Fibroblast of lung (primary cell): ENCODE measurements at regions not wholly inside any gene's neighbourhood (a gene's known extent, or its start where the extent isn't known, plus 50 kb on each side); places are given as distances from the start of the nearest gene placed in this dataset.

Experiments used
- EZH2 ChIP-seq: IDR thresholded peaks from 2 replicates; pipeline ENCODE4 v1.5.1; 2012; ENCODE audit warnings: low read length, control low read depth, mild to moderate bottlenecking; ENCODE audit errors: missing control alignments
- TF ChIP-seq, protein P1 (sequence below), 2 donors: IDR thresholded peaks in 1 of 2; conservative IDR thresholded peaks in 1 of 2; 1 replicate in 1 of 2; 2 replicates in 1 of 2; pipeline ENCODE4 v1.5.1; 2011 to 2012; ENCODE audit warnings: low read length in 2 of 2, control low read depth in 1 of 2, inconsistent platforms in 1 of 2, low read depth in 1 of 2, mild to moderate bottlenecking in 1 of 2

GRCh38 chr1:81270051-81270450 is 530.7 kb upstream of the ADGRL2 start:
- TF ChIP-seq, protein P1, sequence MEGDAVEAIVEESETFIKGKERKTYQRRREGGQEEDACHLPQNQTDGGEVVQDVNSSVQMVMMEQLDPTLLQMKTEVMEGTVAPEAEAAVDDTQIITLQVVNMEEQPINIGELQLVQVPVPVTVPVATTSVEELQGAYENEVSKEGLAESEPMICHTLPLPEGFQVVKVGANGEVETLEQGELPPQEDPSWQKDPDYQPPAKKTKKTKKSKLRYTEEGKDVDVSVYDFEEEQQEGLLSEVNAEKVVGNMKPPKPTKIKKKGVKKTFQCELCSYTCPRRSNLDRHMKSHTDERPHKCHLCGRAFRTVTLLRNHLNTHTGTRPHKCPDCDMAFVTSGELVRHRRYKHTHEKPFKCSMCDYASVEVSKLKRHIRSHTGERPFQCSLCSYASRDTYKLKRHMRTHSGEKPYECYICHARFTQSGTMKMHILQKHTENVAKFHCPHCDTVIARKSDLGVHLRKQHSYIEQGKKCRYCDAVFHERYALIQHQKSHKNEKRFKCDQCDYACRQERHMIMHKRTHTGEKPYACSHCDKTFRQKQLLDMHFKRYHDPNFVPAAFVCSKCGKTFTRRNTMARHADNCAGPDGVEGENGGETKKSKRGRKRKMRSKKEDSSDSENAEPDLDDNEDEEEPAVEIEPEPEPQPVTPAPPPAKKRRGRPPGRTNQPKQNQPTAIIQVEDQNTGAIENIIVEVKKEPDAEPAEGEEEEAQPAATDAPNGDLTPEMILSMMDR (conservative IDR thresholded peaks at IDR 0.05 in 1 of 2, IDR thresholded peaks at IDR 0.05 in 1 of 2; ENCODE audit: low read depth in 1 of 2, low read length in 2 of 2) = no peak
- no peak for TF ChIP-seq EZH2
